ENCODE measurements at regions not wholly inside any gene's neighbourhood (a gene's known extent, or its start where the extent isn't known, plus 50 kb on each side); places are given as distances from the start of the nearest gene placed in this dataset.

- no peak for DNase-seq (ENCODE audit: low read depth)
Measured at GRCh38 chr4:26139310-26139924, 181.4 kb upstream of the RBPJ start.

- no peak for DNase-seq (ENCODE audit: low read depth)
Measured at GRCh38 chr4:26140150-26140898, 180.5 kb upstream of the RBPJ start.

- DNase-seq (ENCODE audit: low read depth) = no peak
Measured at GRCh38 chr4:26141051-26141721, 179.6 kb upstream of the RBPJ start.

- DNase-seq (ENCODE audit: low read depth) = no peak
Measured at GRCh38 chr4:26141911-26142638, 178.7 kb upstream of the RBPJ start.

- DNase-seq (ENCODE audit: low read depth) = no peak
Measured at GRCh38 chr4:26144526-26145155, 176.2 kb upstream of the RBPJ start.

GRCh38 chr4:26145212-26145611 is 175.6 kb upstream of the RBPJ start:
- DNase-seq (ENCODE audit: low read depth) = no peak

GRCh38 chr4:26148927-26149326 is 171.9 kb upstream of the RBPJ start:
- no peak for DNase-seq (ENCODE audit: low read depth)

- peak; percentile 44 for DNase-seq (ENCODE audit: low read depth)
Measured at GRCh38 chr4:26150948-26151347, 169.9 kb upstream of the RBPJ start.

GRCh38 chr4:26151615-26152014 is 169.2 kb upstream of the RBPJ start:
- no peak for DNase-seq (ENCODE audit: low read depth)

- DNase-seq (ENCODE audit: low read depth) = no peak
Measured at GRCh38 chr4:26152056-26152455, 168.8 kb upstream of the RBPJ start.

GRCh38 chr4:26157541-26157940 is 163.3 kb upstream of the RBPJ start:
- DNase-seq (ENCODE audit: low read depth) = no peak

GRCh38 chr4:26160591-26160990 is 160.2 kb upstream of the RBPJ start:
- no peak for DNase-seq (ENCODE audit: low read depth)

GRCh38 chr4:26161030-26161824 is 159.6 kb upstream of the RBPJ start:
- no peak for DNase-seq (ENCODE audit: low read depth)

GRCh38 chr4:26162101-26162500 is 158.7 kb upstream of the RBPJ start:
- no peak for DNase-seq (ENCODE audit: low read depth)

- no peak for DNase-seq (ENCODE audit: low read depth)
Measured at GRCh38 chr4:26163425-26164362, 157.1 kb upstream of the RBPJ start.

- DNase-seq (ENCODE audit: low read depth) = no peak
Measured at GRCh38 chr4:26171501-26171900, 149.3 kb upstream of the RBPJ start.

- DNase-seq (ENCODE audit: low read depth) = no peak
Measured at GRCh38 chr4:26171941-26172340, 148.9 kb upstream of the RBPJ start.

GRCh38 chr4:26173619-26174018 is 147.2 kb upstream of the RBPJ start:
- no peak for DNase-seq (ENCODE audit: low read depth)

GRCh38 chr4:26174027-26174426 is 146.8 kb upstream of the RBPJ start:
- no peak for DNase-seq (ENCODE audit: low read depth)

Data from activated T-cell treated with anti-CD3 and anti-CD28 coated beads for 24 hours (primary cell).